Esophagus (tissue), 2 donors: ENCODE measurements at regions not wholly inside any gene's neighbourhood (a gene's known extent, or its start where the extent isn't known, plus 50 kb on each side); places are given as distances from the start of the nearest gene placed in this dataset.
"Not testable (repeated sequence)": the region's sequence is repeated elsewhere in the genome, so short reads cannot be mapped to it uniquely, and the experiment has no call there.

Experiments
- H3K27ac ChIP-seq, 2 donors: one replicate each; pipeline ENCODE4 v1.5.1; 2013; ENCODE audit warnings: low read depth in 2 of 2, mild to moderate bottlenecking in 2 of 2, inconsistent platforms in 1 of 2, low read length in 1 of 2, moderate library complexity in 1 of 2
- H3K27me3 ChIP-seq, 2 donors: one replicate each; pipeline ENCODE4 v1.6.1; 2013; ENCODE audit warnings: low read length in 2 of 2, control low read depth in 1 of 2, mild to moderate bottlenecking in 1 of 2; ENCODE audit not compliant: insufficient read depth in 2 of 2, control insufficient read depth in 1 of 2
- H3K36me3 ChIP-seq, 2 donors: one replicate each; pipeline ENCODE4 v1.6.1; 2013; ENCODE audit warnings: low read length in 1 of 2; ENCODE audit not compliant: control insufficient read depth in 2 of 2, insufficient read depth in 2 of 2
- H3K4me1 ChIP-seq, 2 donors: one replicate each; pipeline ENCODE4 v1.6.1; 2013; ENCODE audit warnings: low read length in 1 of 2; ENCODE audit not compliant: control insufficient read depth in 2 of 2, insufficient read depth in 2 of 2
- H3K4me3 ChIP-seq, 2 donors: one replicate each; pipeline ENCODE4 v1.5.1; 2013; ENCODE audit warnings: low read length in 2 of 2, mild to moderate bottlenecking in 2 of 2, low read depth in 1 of 2, moderate library complexity in 1 of 2
- H3K9me3 ChIP-seq, 2 donors: one replicate each; pipeline ENCODE4 v1.6.1; 2013; ENCODE audit warnings: mild to moderate bottlenecking in 2 of 2, low read depth in 1 of 2, low read length in 1 of 2, moderate library complexity in 1 of 2; ENCODE audit not compliant: control insufficient read depth in 2 of 2, insufficient read depth in 1 of 2
- WGBS, 2 donors: extraction: QIAGEN DNeasy Blood & Tissue Kit; methylation state at CpG; one replicate each; pipeline ENCODE4 v1.1.7; 2013; 5-methylcytosine and 5-hydroxymethylcytosine counted together
- donor health status: healthy with polysubstance abuse.
- donor health status: Bipolar disorder and iron deficiency.

GRCh38 chr5:106435185-106435584 is 1235.6 kb downstream of the EFNA5 start:
- Histone ChIP-seq H3K27ac (no peak overlapping the region), H3K36me3 (no peaks in the 10 kb centered on the region), H3K4me1 (no peaks in the 10 kb centered on the region), H3K27me3 (no peaks in the 10 kb centered on the region), H3K4me3 (no peak overlapping the region), H3K9me3 (no peaks in the 10 kb centered on the region)

- not testable (repeated sequence) for H3K4me1 ChIP-seq, H3K36me3 ChIP-seq, H3K9me3 ChIP-seq, H3K27ac ChIP-seq, H3K4me3 ChIP-seq, H3K27me3 ChIP-seq
- 91 to 94% methylated on average over 10 to 11 of the region's 11 CpGs for WGBS, 2 donors
Observed at GRCh38 chr5:106430733-106431132, 1240.0 kb downstream of the EFNA5 start.

GRCh38 chr5:106423109-106423897 is 1247.4 kb downstream of the EFNA5 start:
- H3K4me1 ChIP-seq: no peaks in the 10 kb centered on the region
- H3K4me3 ChIP-seq: no peak overlapping the region
- 90 to 91% methylated on average over 8 of the region's 8 CpGs for WGBS, 2 donors
- H3K27me3 ChIP-seq: no peaks in the 10 kb centered on the region
- no peaks in the 10 kb centered on the region for H3K36me3 ChIP-seq
- H3K27ac ChIP-seq: no peak overlapping the region
- H3K9me3 ChIP-seq: peaks cover 2 to 7% of the 10 kb centered on the region in 2 donors

GRCh38 chr5:106420102-106420501 is 1250.6 kb downstream of the EFNA5 start:
- Histone ChIP-seq H3K4me3 (no peak overlapping the region), H3K36me3 (no peaks in the 10 kb centered on the region), H3K27ac (no peak overlapping the region), H3K9me3 (peaks cover 2 to 7% of the 10 kb centered on the region in 2 donors), H3K4me1 (no peaks in the 10 kb centered on the region), H3K27me3 (no peaks in the 10 kb centered on the region)
- WGBS, 2 donors: 75% methylated on average over 4 of the region's 4 CpGs

GRCh38 chr5:106418196-106418595 is 1252.5 kb downstream of the EFNA5 start:
- Histone ChIP-seq H3K27ac (no peak overlapping the region), H3K4me1 (no peaks in the 10 kb centered on the region), H3K4me3 (no peak overlapping the region), H3K9me3 (peaks cover 0 to 2% of the 10 kb centered on the region in 2 donors), H3K27me3 (no peaks in the 10 kb centered on the region), H3K36me3 (no peaks in the 10 kb centered on the region)
- WGBS, 2 donors: 80 to 82% methylated on average over 2 of the region's 2 CpGs

DNA sequence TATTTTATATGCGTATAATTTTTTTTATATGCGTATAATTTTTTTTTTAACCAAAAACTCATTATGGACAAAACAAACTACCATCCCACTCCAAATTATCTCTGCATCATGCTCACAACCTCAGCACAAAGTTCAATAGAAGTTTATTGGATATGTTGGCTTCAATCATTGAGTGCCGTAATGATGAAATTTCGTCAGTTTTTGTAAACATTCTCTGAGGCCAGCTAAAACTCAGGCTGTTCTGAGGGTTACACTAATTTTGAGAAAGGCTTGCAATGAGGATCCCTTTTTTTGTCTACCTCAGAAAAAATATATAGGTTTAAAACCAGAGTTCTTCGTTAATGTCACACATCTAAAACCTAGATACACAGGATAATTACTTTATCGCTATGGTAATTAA is 1253.2 kb downstream of the EFNA5 start:
- WGBS, 2 donors: 90 to 91% methylated on average over 6 of the region's 6 CpGs
- Histone ChIP-seq H3K4me1 (no peaks in the 10 kb centered on the region), H3K9me3 (no peaks in the 10 kb centered on the region), H3K27ac (no peak overlapping the region), H3K36me3 (no peaks in the 10 kb centered on the region), H3K27me3 (no peaks in the 10 kb centered on the region), H3K4me3 (no peak overlapping the region)

GRCh38 chr5:106417163-106417562 is 1253.6 kb downstream of the EFNA5 start:
- H3K27ac ChIP-seq: no peak overlapping the region
- 81 to 90% methylated on average over 22 of the region's 22 CpGs for WGBS, 2 donors
- H3K36me3 ChIP-seq: no peaks in the 10 kb centered on the region
- H3K4me3 ChIP-seq: no peak overlapping the region
- no peaks in the 10 kb centered on the region for H3K4me1 ChIP-seq
- H3K9me3 ChIP-seq: no peaks in the 10 kb centered on the region
- no peaks in the 10 kb centered on the region for H3K27me3 ChIP-seq

DNA sequence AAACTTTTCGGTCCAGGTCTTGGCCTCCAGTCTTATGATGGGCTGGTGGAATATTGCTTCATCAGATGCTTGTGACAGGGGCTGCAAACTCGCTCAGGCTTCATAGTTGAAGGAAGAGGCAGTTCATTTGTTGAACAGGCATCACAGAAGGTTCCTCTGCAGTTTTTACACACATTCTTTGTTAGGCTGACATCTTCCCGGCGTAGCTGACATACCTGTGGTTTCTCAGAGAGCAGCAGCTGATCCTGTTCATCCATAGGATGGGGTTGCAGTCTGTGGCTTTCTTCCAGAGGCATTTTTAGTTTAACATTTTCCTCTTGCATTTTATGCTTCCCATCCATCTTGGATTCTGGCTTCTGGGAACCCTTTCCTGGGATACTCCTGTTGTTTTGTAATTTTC is 1255.2 kb downstream of the EFNA5 start:
- H3K9me3 ChIP-seq: no peaks in the 10 kb centered on the region
- 61% methylated on average over 4 of the region's 4 CpGs for WGBS, 2 donors
- no peaks in the 10 kb centered on the region for H3K4me1 ChIP-seq
- no peak overlapping the region for H3K4me3 ChIP-seq
- H3K27me3 ChIP-seq: no peaks in the 10 kb centered on the region
- H3K36me3 ChIP-seq: no peaks in the 10 kb centered on the region
- H3K27ac ChIP-seq: no peak overlapping the region

- Histone ChIP-seq H3K36me3 (no peaks in the 10 kb centered on the region), H3K27me3 (no peaks in the 10 kb centered on the region), H3K9me3 (no peaks in the 10 kb centered on the region), H3K4me1 (no peaks in the 10 kb centered on the region), H3K27ac (no peak overlapping the region), H3K4me3 (no peak overlapping the region)
- WGBS, 2 donors: 97 to 98% methylated on average over 2 of the region's 2 CpGs
Observed at GRCh38 chr5:106414342-106414741, 1256.4 kb downstream of the EFNA5 start.

- Histone ChIP-seq H3K4me1 (no peaks in the 10 kb centered on the region), H3K27ac (no peak overlapping the region), H3K9me3 (no peaks in the 10 kb centered on the region), H3K4me3 (no peak overlapping the region), H3K36me3 (no peaks in the 10 kb centered on the region), H3K27me3 (no peaks in the 10 kb centered on the region)
Observed at GRCh38 chr5:106412606-106413005, 1258.1 kb downstream of the EFNA5 start.
